ENCODE measurements at regions not wholly inside any gene's neighbourhood (a gene's known extent, or its start where the extent isn't known, plus 50 kb on each side); places are given as distances from the start of the nearest gene placed in this dataset.

DNA sequence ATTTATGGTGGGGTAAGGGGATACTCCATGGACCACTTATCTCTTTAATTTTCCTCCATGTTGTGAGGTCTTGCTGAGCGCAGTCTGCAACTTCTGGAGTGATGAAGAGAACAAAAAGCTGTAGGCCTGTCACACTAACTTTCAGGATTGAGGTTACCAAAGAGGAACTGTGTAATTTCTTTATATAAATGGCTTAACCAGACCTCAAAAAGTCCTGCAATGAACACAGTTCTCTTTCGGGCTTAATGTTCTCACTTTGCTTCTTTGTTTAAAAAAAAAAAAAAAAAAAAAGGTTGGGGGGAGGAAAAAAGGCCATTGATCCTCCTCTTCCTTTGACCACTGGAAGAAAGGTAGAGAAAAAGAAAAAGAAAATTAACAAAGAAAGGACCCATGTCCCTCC is 86.8 kb upstream of the SOX9 start (continued):
- no peak for TF ChIP-seq IRF1 (CRISPR knock-in tag; IDR thresholded peaks at IDR 0.05)
- TF ChIP-seq, protein P1, sequence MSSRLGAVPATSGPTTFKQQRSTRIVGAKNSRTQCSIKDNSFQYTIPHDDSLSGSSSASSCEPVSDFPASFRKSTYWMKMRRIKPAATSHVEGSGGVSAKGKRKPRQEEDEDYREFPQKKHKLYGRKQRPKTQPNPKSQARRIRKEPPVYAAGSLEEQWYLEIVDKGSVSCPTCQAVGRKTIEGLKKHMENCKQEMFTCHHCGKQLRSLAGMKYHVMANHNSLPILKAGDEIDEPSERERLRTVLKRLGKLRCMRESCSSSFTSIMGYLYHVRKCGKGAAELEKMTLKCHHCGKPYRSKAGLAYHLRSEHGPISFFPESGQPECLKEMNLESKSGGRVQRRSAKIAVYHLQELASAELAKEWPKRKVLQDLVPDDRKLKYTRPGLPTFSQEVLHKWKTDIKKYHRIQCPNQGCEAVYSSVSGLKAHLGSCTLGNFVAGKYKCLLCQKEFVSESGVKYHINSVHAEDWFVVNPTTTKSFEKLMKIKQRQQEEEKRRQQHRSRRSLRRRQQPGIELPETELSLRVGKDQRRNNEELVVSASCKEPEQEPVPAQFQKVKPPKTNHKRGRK (CRISPR knock-in tag; IDR thresholded peaks at IDR 0.05; ENCODE audit: borderline replicate concordance) = no peak
- no peak for TF ChIP-seq ZBTB43 (CRISPR knock-in tag; IDR thresholded peaks at IDR 0.05)
- TF ChIP-seq FOXP4 (CRISPR knock-in tag; IDR thresholded peaks at IDR 0.05) = no peak
- TF ChIP-seq NFE2L1 (CRISPR knock-in tag; IDR thresholded peaks at IDR 0.05) = no peak
- no peak for TF ChIP-seq EMX1 (CRISPR knock-in tag; IDR thresholded peaks at IDR 0.05)
- no peak for TF ChIP-seq JUN (CRISPR knock-in tag; IDR thresholded peaks at IDR 0.05)
- TF ChIP-seq AFF4 (CRISPR knock-in tag; IDR thresholded peaks at IDR 0.05; ENCODE audit: borderline replicate concordance) = no peak
- no peak for TF ChIP-seq HMGA2 (CRISPR knock-in tag; IDR thresholded peaks at IDR 0.05)
- TF ChIP-seq GTF2I (CRISPR knock-in tag; conservative IDR thresholded peaks at IDR 0.05) = no peak

DNA sequence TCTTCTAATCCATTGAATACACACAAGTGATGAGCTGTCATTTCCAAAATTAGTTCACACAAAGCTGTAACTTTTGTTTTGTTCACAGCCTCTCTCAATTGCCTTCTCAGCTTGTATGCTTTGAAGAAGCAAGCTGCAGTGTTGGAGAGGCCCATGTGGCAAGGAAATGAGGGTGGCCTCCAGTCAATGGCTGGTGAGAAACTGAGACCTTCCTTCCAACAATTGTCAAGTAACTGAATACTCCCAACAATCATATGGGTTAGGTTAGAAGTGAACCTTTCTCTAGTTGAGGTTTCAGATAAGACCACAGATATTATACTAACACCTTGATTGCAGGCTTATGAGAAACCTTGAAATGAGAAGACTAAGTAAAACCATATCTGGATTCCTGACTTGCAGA is 82.4 kb upstream of the SOX9 start:
- ChIA-PET POLR2A (no interaction called here), CTCF (no interaction called here)
- DNase-seq (ENCODE audit: low spot score) (no peak), ATAC-seq (no peak)
- no peaks in the 10 kb centered on the region; the same call in 1 of the 2 replicates for H3K27me3 Mint-ChIP-seq (ENCODE audit: low read depth)
- peaks cover 12% of the 10 kb centered on the region for H3K9me3 Mint-ChIP-seq
- peaks cover 18% of the 10 kb centered on the region for H3K4me1 Mint-ChIP-seq
- no peaks in the 10 kb centered on the region for H3K36me3 Mint-ChIP-seq
- no peak overlapping the region for H3K27ac Mint-ChIP-seq
- no peak overlapping the region for H3K4me3 Mint-ChIP-seq
- no peak for TF ChIP-seq FOXP4 (CRISPR knock-in tag; IDR thresholded peaks at IDR 0.05)
- no peak for TF ChIP-seq ATF1 (CRISPR knock-in tag; IDR thresholded peaks at IDR 0.05)
- no peak for TF ChIP-seq NR1H2 (CRISPR knock-in tag; IDR thresholded peaks at IDR 0.05)
- TF ChIP-seq, protein P2, sequence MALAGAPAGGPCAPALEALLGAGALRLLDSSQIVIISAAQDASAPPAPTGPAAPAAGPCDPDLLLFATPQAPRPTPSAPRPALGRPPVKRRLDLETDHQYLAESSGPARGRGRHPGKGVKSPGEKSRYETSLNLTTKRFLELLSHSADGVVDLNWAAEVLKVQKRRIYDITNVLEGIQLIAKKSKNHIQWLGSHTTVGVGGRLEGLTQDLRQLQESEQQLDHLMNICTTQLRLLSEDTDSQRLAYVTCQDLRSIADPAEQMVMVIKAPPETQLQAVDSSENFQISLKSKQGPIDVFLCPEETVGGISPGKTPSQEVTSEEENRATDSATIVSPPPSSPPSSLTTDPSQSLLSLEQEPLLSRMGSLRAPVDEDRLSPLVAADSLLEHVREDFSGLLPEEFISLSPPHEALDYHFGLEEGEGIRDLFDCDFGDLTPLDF (CRISPR knock-in tag; IDR thresholded peaks at IDR 0.05) = no peak
- TF ChIP-seq NFATC4 (CRISPR knock-in tag; IDR thresholded peaks at IDR 0.05) = no peak
- TF ChIP-seq, protein P3, sequence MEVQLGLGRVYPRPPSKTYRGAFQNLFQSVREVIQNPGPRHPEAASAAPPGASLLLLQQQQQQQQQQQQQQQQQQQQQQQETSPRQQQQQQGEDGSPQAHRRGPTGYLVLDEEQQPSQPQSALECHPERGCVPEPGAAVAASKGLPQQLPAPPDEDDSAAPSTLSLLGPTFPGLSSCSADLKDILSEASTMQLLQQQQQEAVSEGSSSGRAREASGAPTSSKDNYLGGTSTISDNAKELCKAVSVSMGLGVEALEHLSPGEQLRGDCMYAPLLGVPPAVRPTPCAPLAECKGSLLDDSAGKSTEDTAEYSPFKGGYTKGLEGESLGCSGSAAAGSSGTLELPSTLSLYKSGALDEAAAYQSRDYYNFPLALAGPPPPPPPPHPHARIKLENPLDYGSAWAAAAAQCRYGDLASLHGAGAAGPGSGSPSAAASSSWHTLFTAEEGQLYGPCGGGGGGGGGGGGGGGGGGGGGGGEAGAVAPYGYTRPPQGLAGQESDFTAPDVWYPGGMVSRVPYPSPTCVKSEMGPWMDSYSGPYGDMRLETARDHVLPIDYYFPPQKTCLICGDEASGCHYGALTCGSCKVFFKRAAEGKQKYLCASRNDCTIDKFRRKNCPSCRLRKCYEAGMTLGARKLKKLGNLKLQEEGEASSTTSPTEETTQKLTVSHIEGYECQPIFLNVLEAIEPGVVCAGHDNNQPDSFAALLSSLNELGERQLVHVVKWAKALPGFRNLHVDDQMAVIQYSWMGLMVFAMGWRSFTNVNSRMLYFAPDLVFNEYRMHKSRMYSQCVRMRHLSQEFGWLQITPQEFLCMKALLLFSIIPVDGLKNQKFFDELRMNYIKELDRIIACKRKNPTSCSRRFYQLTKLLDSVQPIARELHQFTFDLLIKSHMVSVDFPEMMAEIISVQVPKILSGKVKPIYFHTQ (CRISPR knock-in tag; IDR thresholded peaks at IDR 0.05) = no peak
- no peak for TF ChIP-seq PRRX2 (CRISPR knock-in tag; IDR thresholded peaks at IDR 0.05)
- TF ChIP-seq E2F5 (CRISPR knock-in tag; IDR thresholded peaks at IDR 0.05) = no peak
- no peak for TF ChIP-seq MAX (CRISPR knock-in tag; IDR thresholded peaks at IDR 0.05)
